ENCODE measurements at regions not wholly inside any gene's neighbourhood (a gene's known extent, or its start where the extent isn't known, plus 50 kb on each side); places are given as distances from the start of the nearest gene placed in this dataset.

GRCh38 chr5:116935561-116936162 lies 361.0 kb upstream of the SEMA6A start:
- H3K4me3 ChIP-seq (replicated peaks; ENCODE audit: low read depth, low read length), result no peak overlapping the region
- no peak for DNase-seq (ENCODE audit: low read depth)
- no peak for TF ChIP-seq CTCF (IDR thresholded peaks at IDR 0.05; ENCODE audit: low read length, missing control alignments)

GRCh38 chr5:116930616-116931015 lies 356.0 kb upstream of the SEMA6A start:
- no peak for DNase-seq (ENCODE audit: low read depth)
- H3K4me3 ChIP-seq (replicated peaks; ENCODE audit: low read depth, low read length), result no peak overlapping the region
- no peak for TF ChIP-seq CTCF (IDR thresholded peaks at IDR 0.05; ENCODE audit: low read length, missing control alignments)

- TF ChIP-seq CTCF (IDR thresholded peaks at IDR 0.05; ENCODE audit: low read length, missing control alignments), result no peak
- DNase-seq (ENCODE audit: low read depth), result no peak
- no peak overlapping the region for H3K4me3 ChIP-seq (replicated peaks; ENCODE audit: low read depth, low read length)
Observed at GRCh38 chr5:116923344-116923743, 348.7 kb upstream of the SEMA6A start.

GRCh38 chr5:116922532-116922931 lies 347.9 kb upstream of the SEMA6A start:
- no peak overlapping the region for H3K4me3 ChIP-seq (replicated peaks; ENCODE audit: low read depth, low read length)
- DNase-seq (ENCODE audit: low read depth), result no peak
- no peak for TF ChIP-seq CTCF (IDR thresholded peaks at IDR 0.05; ENCODE audit: low read length, missing control alignments)

GRCh38 chr5:116914869-116915504 lies 340.4 kb upstream of the SEMA6A start:
- no peak for DNase-seq (ENCODE audit: low read depth)
- TF ChIP-seq CTCF (IDR thresholded peaks at IDR 0.05; ENCODE audit: low read length, missing control alignments), result no peak
- H3K4me3 ChIP-seq (replicated peaks; ENCODE audit: low read depth, low read length), result no peak overlapping the region

- TF ChIP-seq CTCF (IDR thresholded peaks at IDR 0.05; ENCODE audit: low read length, missing control alignments), result no peak
- DNase-seq (ENCODE audit: low read depth), result no peak
- no peak overlapping the region for H3K4me3 ChIP-seq (replicated peaks; ENCODE audit: low read depth, low read length)
Observed at GRCh38 chr5:116912221-116912620, 337.6 kb upstream of the SEMA6A start.

- TF ChIP-seq CTCF (IDR thresholded peaks at IDR 0.05; ENCODE audit: low read length, missing control alignments), result no peak
- DNase-seq (ENCODE audit: low read depth), result no peak
- no peak overlapping the region for H3K4me3 ChIP-seq (replicated peaks; ENCODE audit: low read depth, low read length)
Observed at GRCh38 chr5:116911074-116911473, 336.5 kb upstream of the SEMA6A start.
